Pons (tissue), 1 donor: ENCODE measurements at regions not wholly inside any gene's neighbourhood (a gene's known extent, or its start where the extent isn't known, plus 50 kb on each side); places are given as distances from the start of the nearest gene placed in this dataset.

ENCODE experiments used
- DNase-seq: peaks from one replicate; pipeline ENCODE4 v3.0.0-alpha.2; 2016; ENCODE audit warnings: low spot score

- DNase-seq: no peak
Measured at GRCh38 chr11:130804306-130805076, 111.8 kb downstream of the SNX19 start.

- no peak for DNase-seq
Measured at GRCh38 chr11:130806746-130807145, 109.5 kb downstream of the SNX19 start.

- no peak for DNase-seq
Measured at GRCh38 chr11:130808541-130808940, 107.7 kb downstream of the SNX19 start.

GRCh38 chr11:130813196-130813595 is 103.1 kb downstream of the SNX19 start:
- no peak for DNase-seq

GRCh38 chr11:130813638-130814037 is 102.6 kb downstream of the SNX19 start:
- DNase-seq: no peak

GRCh38 chr11:130814440-130815096 is 101.7 kb downstream of the SNX19 start:
- no peak for DNase-seq

GRCh38 chr11:130815097-130815802 is 101.0 kb downstream of the SNX19 start:
- DNase-seq: no peak

- DNase-seq: no peak
Measured at GRCh38 chr11:130815956-130816355, 100.3 kb downstream of the SNX19 start.

GRCh38 chr11:130816546-130817329 is 99.5 kb downstream of the SNX19 start:
- no peak for DNase-seq

GRCh38 chr11:130817330-130817944 is 98.8 kb downstream of the SNX19 start:
- no peak for DNase-seq

- no peak for DNase-seq
Measured at GRCh38 chr11:130819625-130820024, 96.7 kb downstream of the SNX19 start.
